Esophagus squamous epithelium (tissue), 5 donors: ENCODE measurements at regions not wholly inside any gene's neighbourhood (a gene's known extent, or its start where the extent isn't known, plus 50 kb on each side); places are given as distances from the start of the nearest gene placed in this dataset.

Source experiments
- DNase-seq: peaks from one replicate; lab custom pipeline; 2025; lab: John Stamatoyannopoulos, UW
- H3K27ac ChIP-seq, 4 donors: fragments of 200-600 bp; sonication (generic); one replicate each; pipeline ENCODE4 v1.5.1; 2016 to 2019; ENCODE audit warnings: mild to moderate bottlenecking in 1 of 4
- H3K27me3 ChIP-seq, 4 donors: fragments of 200-600 bp; sonication (generic); 1 replicate in 3 of 4; 2 replicates in 1 of 4; pipeline versions ENCODE4 v1.5.1 to v1.6.0; 2017 to 2021; ENCODE audit warnings: antibody characterized with exemption in 1 of 4
- H3K36me3 ChIP-seq, 3 donors: fragments of 200-600 bp; sonication (generic); one replicate each; pipeline ENCODE4 v1.5.1; 2016 to 2019
- H3K4me1 ChIP-seq, 3 donors: fragments of 200-600 bp; sonication (generic); one replicate each; pipeline ENCODE4 v1.5.1; 2017 to 2019
- H3K4me3 ChIP-seq, 4 donors: fragments of 200-600 bp; sonication (generic); 1 replicate in 3 of 4; 2 replicates in 1 of 4; pipeline ENCODE4 v1.5.1; 2016 to 2019; ENCODE audit warnings: mild to moderate bottlenecking in 2 of 4, moderate library complexity in 1 of 4
- H3K9me3 ChIP-seq, 3 donors: fragments of 200-600 bp; sonication (generic); one replicate each; pipeline ENCODE4 v1.5.1; 2016 to 2019
- CTCF ChIP-seq, 6 experiments: fragments of 450-650 bp in 4 of 6; fragments of 200-600 bp in 2 of 6; sonication (generic) in 2 of 6; IDR thresholded peaks; one replicate each; pipeline ENCODE4 v1.5.1; 2016 to 2019; ENCODE audit warnings: antibody characterized with exemption in 6 of 6, mild to moderate bottlenecking in 4 of 6, moderate library complexity in 4 of 6
- POLR2A ChIP-seq, 4 donors: fragments of 450-650 bp; IDR thresholded peaks; one replicate each; pipeline ENCODE4 v1.6.1; 2017; ENCODE audit warnings: antibody characterized with exemption in 4 of 4, mild to moderate bottlenecking in 4 of 4, moderate library complexity in 3 of 4
- WGBS, 2 donors: methylation state at CpG; one replicate each; pipeline ENCODE4 v1.1.5; 2018; 5-methylcytosine and 5-hydroxymethylcytosine counted together
- intact Hi-C: fragments of 100-400 bp; cut with DNase I; formaldehyde crosslinking; loops from one replicate; pipeline ENCODE4 v1.15.0; 2022
- donor health status: DM: yes; HTN: yes; CAD: no.

GRCh38 chr5:171521219-171521633 lies 101.8 kb downstream of the FGF18 start:
- TF ChIP-seq POLR2A (IDR thresholded peaks at IDR 0.05) = no peak
- TF ChIP-seq CTCF (IDR thresholded peaks at IDR 0.05) = peak in 1 of 6 experiments; percentile 21
- H3K4me3 ChIP-seq = no peak overlapping the region
- intact Hi-C loops = no loop called here
- H3K27me3 ChIP-seq = no peaks in the 10 kb centered on the region
- H3K9me3 ChIP-seq = no peaks in the 10 kb centered on the region
- H3K27ac ChIP-seq = peak overlapping the region in 3 of 4 donors; percentile 3 to 83 (median 67)
- DNase-seq = no peak
- peaks cover 12 to 39% (median 24%) of the 10 kb centered on the region in 3 donors for H3K4me1 ChIP-seq
- 13% methylated on average over 1 of the region's 1 CpG; no CpG with 5 or more reads in 1 of the 2 donors for WGBS, 2 donors
- no peaks in the 10 kb centered on the region for H3K36me3 ChIP-seq

GRCh38 chr5:171521679-171522078 lies 102.2 kb downstream of the FGF18 start:
- peaks cover 12 to 39% (median 24%) of the 10 kb centered on the region in 3 donors for H3K4me1 ChIP-seq
- no peak for DNase-seq
- WGBS, 2 donors = 67 to 84% methylated on average over 3 of the region's 3 CpGs
- H3K9me3 ChIP-seq = no peaks in the 10 kb centered on the region
- no peaks in the 10 kb centered on the region for H3K36me3 ChIP-seq
- H3K27ac ChIP-seq = peak overlapping the region in 3 of 4 donors; percentile 24 to 83 (median 67)
- H3K27me3 ChIP-seq = no peaks in the 10 kb centered on the region
- TF ChIP-seq POLR2A (IDR thresholded peaks at IDR 0.05) (no peak), CTCF (IDR thresholded peaks at IDR 0.05) (no peak)
- intact Hi-C loops = no loop called here
- no peak overlapping the region for H3K4me3 ChIP-seq

GRCh38 chr5:171523781-171524180 lies 104.3 kb downstream of the FGF18 start:
- no peak overlapping the region for H3K4me3 ChIP-seq
- 83 to 84% methylated on average over 1 to 2 of the region's 6 CpGs for WGBS, 2 donors
- no peaks in the 10 kb centered on the region for H3K27me3 ChIP-seq
- no peaks in the 10 kb centered on the region for H3K9me3 ChIP-seq
- H3K36me3 ChIP-seq = no peaks in the 10 kb centered on the region
- DNase-seq = no peak
- intact Hi-C loops = no loop called here
- no peak for TF ChIP-seq POLR2A (IDR thresholded peaks at IDR 0.05)
- no peak for TF ChIP-seq CTCF (IDR thresholded peaks at IDR 0.05)
- H3K27ac ChIP-seq = no peak overlapping the region
- peaks cover 12 to 39% (median 24%) of the 10 kb centered on the region in 3 donors for H3K4me1 ChIP-seq

- H3K9me3 ChIP-seq = no peaks in the 10 kb centered on the region
- no peak for TF ChIP-seq POLR2A (IDR thresholded peaks at IDR 0.05)
- no peak for TF ChIP-seq CTCF (IDR thresholded peaks at IDR 0.05)
- intact Hi-C loops = no loop called here
- H3K27me3 ChIP-seq = no peaks in the 10 kb centered on the region
- no peak overlapping the region for H3K4me3 ChIP-seq
- H3K27ac ChIP-seq = no peak overlapping the region
- DNase-seq = no peak
- H3K4me1 ChIP-seq = peaks cover 12 to 39% (median 24%) of the 10 kb centered on the region in 3 donors
- no peaks in the 10 kb centered on the region for H3K36me3 ChIP-seq
- 19 to 51% methylated on average over 9 to 14 of the region's 14 CpGs for WGBS, 2 donors
Measured at GRCh38 chr5:171524466-171524865, 105.0 kb downstream of the FGF18 start.

GRCh38 chr5:171525085-171525484 lies 105.6 kb downstream of the FGF18 start:
- no peak for DNase-seq
- H3K4me3 ChIP-seq = no peak overlapping the region
- H3K9me3 ChIP-seq = no peaks in the 10 kb centered on the region
- TF ChIP-seq POLR2A (IDR thresholded peaks at IDR 0.05) (no peak), CTCF (IDR thresholded peaks at IDR 0.05) (no peak)
- WGBS, 2 donors = 60 to 100% methylated on average over 1 of the region's 4 CpGs
- H3K27me3 ChIP-seq = no peaks in the 10 kb centered on the region
- H3K4me1 ChIP-seq = peaks cover 12 to 36% (median 23%) of the 10 kb centered on the region in 3 donors
- intact Hi-C loops = no loop called here
- H3K27ac ChIP-seq = no peak overlapping the region
- H3K36me3 ChIP-seq = no peaks in the 10 kb centered on the region
